Fibroblast of villous mesenchyme (primary cell): ENCODE measurements at regions not wholly inside any gene's neighbourhood (a gene's known extent, or its start where the extent isn't known, plus 50 kb on each side); places are given as distances from the start of the nearest gene placed in this dataset.

Source experiments
- DNase-seq: peaks from one replicate; pipeline ENCODE4 v3.0.0-alpha.2; 2010; ENCODE audit warnings: low read depth
- H3K4me3 ChIP-seq: 2 replicates; pipeline ENCODE4 v1.5.1; 2011; ENCODE audit warnings: low read depth, mild to moderate bottlenecking, low read length
- TF ChIP-seq, protein P1 (sequence below): IDR thresholded peaks from 2 replicates; pipeline ENCODE4 v1.5.1; 2012; ENCODE audit warnings: low read depth, mild to moderate bottlenecking, low read length; ENCODE audit not compliant: insufficient read depth

DNA sequence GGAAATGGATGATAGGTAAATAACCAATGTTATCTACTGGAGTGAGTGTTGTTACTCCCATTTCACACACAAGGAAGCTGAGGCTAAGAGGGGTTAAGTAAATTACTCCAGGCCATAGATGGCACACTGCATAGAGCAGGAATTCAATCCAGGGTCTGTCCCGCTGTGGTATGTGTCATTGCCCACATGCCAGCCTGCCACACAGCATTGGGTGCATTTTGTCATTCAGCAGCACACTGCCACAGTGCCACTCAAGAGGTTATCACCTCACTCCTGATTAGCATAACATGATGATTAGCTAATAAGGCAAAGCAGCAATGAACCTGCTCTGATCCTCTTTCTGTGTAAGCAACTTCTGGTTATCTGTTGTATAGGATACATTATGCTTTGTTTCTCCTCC lies 157.4 kb upstream of the CTNNB1 start:
- no peak for DNase-seq
- TF ChIP-seq, protein P1, sequence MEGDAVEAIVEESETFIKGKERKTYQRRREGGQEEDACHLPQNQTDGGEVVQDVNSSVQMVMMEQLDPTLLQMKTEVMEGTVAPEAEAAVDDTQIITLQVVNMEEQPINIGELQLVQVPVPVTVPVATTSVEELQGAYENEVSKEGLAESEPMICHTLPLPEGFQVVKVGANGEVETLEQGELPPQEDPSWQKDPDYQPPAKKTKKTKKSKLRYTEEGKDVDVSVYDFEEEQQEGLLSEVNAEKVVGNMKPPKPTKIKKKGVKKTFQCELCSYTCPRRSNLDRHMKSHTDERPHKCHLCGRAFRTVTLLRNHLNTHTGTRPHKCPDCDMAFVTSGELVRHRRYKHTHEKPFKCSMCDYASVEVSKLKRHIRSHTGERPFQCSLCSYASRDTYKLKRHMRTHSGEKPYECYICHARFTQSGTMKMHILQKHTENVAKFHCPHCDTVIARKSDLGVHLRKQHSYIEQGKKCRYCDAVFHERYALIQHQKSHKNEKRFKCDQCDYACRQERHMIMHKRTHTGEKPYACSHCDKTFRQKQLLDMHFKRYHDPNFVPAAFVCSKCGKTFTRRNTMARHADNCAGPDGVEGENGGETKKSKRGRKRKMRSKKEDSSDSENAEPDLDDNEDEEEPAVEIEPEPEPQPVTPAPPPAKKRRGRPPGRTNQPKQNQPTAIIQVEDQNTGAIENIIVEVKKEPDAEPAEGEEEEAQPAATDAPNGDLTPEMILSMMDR: no peak
- H3K4me3 ChIP-seq: no peak overlapping the region

DNA sequence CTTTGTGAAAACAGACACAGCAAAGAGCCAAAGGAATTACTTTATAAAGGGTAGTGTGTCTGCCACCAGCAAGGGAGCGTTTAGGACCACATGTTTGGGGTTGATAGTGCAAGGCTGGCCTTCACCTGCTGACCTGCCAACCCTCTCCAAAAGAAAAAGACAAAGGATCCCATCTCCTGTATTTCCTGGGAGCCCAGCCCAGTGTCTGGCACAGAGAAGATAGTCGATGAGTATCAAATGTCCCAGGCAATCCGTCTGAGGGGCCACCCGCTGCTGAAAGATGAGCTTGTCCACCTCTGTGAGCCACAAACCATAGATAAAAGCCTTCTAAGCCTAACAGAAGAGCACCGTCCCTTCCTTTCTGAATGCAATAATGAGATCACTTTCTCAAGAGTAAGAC lies 154.8 kb upstream of the CTNNB1 start:
- DNase-seq: no peak
- H3K4me3 ChIP-seq: no peak overlapping the region
- TF ChIP-seq, protein P1: no peak

DNA sequence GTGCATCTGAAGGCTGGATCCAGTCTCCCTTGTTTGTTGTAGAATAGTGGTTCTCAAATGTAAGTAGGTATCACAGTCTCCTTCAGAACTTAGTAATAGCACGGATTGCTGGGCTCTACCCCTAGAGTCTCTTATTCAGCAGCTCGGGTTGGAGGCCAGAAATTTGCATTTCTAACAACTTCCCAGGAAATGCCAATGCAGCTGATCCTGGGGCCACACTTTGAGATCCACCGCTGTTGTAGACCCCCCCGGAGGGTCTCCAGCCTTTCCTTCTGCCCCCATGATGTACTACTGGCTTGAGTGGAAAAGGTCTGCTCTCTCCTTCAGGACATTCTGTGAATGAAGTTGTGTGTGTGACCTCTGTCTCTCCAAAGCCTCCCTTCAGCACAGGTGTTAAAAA lies 153.8 kb upstream of the CTNNB1 start:
- no peak for DNase-seq
- TF ChIP-seq, protein P1: no peak
- H3K4me3 ChIP-seq: no peak overlapping the region

DNA sequence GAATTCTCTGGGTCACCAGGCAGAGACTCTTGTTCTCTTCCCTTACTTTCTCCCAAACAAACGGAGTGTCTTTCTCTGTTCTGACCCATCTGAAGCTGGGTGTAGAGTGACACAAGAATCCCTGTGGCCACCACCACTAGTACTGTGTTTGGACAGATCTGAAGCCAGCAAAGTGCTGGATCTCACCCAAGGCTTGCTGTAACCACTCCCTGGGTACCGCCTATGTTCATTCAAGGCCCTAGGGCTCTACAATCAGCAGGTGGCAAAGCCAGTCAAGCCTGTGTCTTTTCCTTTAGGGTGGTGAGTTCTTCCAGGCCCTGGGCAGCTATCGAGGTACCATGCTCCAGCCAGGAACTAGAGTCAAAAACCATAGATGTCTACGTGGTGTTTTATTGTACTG lies 149.2 kb upstream of the CTNNB1 start:
- DNase-seq: no peak
- H3K4me3 ChIP-seq: no peak overlapping the region
- TF ChIP-seq, protein P1: no peak

DNA sequence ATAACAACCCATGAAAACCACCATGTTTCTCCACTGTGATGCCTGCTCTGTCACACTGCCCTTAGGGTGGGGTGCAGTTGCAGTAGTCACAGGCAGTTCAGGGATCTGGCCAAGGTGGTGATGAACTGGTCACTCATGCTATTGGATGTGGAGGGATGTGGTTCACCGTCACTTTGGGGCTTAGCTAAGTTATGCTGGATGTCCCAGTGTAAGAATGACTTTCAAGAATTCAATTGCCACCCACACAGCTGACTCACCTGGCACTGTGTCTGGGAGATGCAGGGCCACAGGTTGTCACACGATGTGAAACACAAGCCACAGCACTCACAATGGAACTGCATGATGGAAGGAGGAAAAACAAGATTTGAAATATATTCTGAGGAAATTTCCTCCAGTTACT lies 146.1 kb upstream of the CTNNB1 start:
- H3K4me3 ChIP-seq: no peak overlapping the region
- TF ChIP-seq, protein P1: no peak
- DNase-seq: no peak

DNA sequence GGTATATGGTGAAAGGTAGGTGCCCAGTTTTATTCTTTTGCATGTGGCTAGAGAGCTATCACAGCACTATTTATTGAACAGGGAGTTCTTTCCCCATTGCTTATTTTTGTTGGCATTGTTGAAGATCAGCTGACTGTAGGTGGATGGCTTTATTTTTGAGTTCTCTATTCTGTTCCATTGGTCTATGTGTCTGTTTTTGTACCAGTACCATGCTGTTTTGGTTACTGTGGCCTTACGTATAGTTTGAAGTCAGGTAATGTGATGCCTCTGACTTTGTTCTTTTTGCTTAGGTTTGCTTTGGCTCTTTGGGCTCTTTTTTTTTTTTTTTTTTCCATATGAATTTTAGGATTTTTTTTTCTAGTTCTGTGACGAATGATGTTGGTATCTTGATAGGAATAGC lies 139.2 kb upstream of the CTNNB1 start:
- no peak for DNase-seq
- no peak overlapping the region for H3K4me3 ChIP-seq
- TF ChIP-seq, protein P1: no peak

DNA sequence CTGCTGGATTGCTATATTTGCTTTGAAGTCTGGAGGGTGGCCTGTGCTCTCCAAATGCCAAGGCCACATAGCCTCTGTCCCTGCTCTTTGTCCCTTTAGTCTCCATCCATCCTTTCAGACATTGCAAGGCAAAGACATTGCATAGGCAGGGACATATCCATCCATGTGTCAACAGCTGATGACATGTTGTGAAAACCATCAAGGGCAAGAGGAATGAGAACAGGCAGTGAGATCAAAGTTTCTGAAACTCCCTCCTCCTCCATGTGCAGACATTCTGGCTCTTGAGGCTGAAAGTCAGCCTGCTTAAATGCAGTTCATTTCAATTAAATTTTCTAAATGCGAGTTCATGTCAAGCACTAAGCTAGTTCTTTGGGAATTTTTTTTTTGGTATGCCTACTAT lies 135.2 kb upstream of the CTNNB1 start:
- DNase-seq: no peak
- H3K4me3 ChIP-seq: no peak overlapping the region
- TF ChIP-seq, protein P1: no peak
